ENCODE measurements at regions not wholly inside any gene's neighbourhood (a gene's known extent, or its start where the extent isn't known, plus 50 kb on each side); places are given as distances from the start of the nearest gene placed in this dataset.

DNA sequence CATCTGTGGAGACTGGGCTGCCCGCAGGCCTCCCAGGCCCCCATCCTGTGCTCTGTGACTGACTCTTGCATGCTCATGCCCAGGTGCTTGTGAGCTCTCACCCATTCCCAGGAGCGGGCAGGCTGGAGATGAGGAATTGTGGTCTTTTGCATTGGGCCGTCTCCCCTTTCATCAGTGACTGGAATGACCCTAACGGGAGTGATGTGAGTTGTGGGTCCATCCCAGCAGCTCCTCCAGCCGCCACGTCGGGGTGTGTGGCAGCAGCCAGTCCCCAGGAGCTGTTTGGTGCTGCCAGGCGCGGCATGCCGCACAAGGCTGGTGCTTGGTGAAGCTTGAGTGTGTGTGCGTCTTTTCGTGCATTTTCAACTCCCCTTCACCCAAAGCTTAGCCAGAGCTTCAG is 164.2 kb downstream of the ACTR3B start:
- BruUV-seq (replicated peaks) = no TSS peak
- H3K4me3 ChIP-seq (ENCODE audit: low read depth, low read length, poor library complexity, severe bottlenecking) = no peak overlapping the region
- H3K36me3 ChIP-seq (ENCODE audit: insufficient read depth, low read length, poor library complexity, severe bottlenecking) = no peaks in the 10 kb centered on the region
- H3K27ac ChIP-seq (ENCODE audit: low read depth, low read length, poor library complexity, severe bottlenecking) = no peak overlapping the region
- H3K4me1 ChIP-seq (ENCODE audit: insufficient read depth, low read length, poor library complexity, severe bottlenecking) = no peaks in the 10 kb centered on the region
- intact Hi-C loops (cut with micrococcal nuclease; ENCODE audit: unreplicated experiment) = no loop called here
- POLR2A ChIA-PET (ENCODE audit: low non-redundant PET) = interaction anchor here (0.6 kb wide), 1 partner anchor 180 kb away, joined by 3 read pairs; no protein-coding TSS in a partner anchor
- H3K27me3 ChIP-seq (replicated peaks; ENCODE audit: insufficient read depth, low read depth, low read length, poor library complexity) = peaks cover 59% of the 10 kb centered on the region
- CTCF ChIA-PET = no interaction called here
- no peak for TF ChIP-seq EZH2 (IDR thresholded peaks at IDR 0.05; ENCODE audit: borderline replicate concordance, low read depth, low read length, poor library complexity, severe bottlenecking)
- TF ChIP-seq, protein P1, sequence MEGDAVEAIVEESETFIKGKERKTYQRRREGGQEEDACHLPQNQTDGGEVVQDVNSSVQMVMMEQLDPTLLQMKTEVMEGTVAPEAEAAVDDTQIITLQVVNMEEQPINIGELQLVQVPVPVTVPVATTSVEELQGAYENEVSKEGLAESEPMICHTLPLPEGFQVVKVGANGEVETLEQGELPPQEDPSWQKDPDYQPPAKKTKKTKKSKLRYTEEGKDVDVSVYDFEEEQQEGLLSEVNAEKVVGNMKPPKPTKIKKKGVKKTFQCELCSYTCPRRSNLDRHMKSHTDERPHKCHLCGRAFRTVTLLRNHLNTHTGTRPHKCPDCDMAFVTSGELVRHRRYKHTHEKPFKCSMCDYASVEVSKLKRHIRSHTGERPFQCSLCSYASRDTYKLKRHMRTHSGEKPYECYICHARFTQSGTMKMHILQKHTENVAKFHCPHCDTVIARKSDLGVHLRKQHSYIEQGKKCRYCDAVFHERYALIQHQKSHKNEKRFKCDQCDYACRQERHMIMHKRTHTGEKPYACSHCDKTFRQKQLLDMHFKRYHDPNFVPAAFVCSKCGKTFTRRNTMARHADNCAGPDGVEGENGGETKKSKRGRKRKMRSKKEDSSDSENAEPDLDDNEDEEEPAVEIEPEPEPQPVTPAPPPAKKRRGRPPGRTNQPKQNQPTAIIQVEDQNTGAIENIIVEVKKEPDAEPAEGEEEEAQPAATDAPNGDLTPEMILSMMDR (conservative IDR thresholded peaks at IDR 0.05; ENCODE audit: low read depth, low read length) = no peak
- no peaks in the 10 kb centered on the region for H3K9me3 ChIP-seq (ENCODE audit: low read depth, low read length, poor library complexity, severe bottlenecking)
- no peak for DNase-seq (ENCODE audit: low spot score)

DNA sequence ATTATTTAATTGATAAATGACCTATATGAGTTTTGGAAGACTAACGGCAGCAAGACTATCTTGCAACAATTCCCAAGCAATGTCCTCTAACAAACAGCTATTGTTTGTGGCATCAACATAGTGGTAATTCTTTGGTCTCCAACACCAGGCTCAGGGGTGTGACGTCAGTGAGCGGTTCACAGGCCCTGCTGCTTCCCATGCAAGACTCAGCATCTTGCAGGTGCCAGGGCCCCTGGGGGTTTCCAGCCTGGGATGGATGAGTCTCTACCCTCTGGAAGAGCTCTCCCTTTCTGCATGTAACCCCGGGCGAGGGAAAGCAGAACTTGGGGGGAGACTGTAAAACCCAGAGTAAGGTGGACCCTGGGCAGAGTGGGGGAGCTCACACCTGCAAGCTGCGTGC is 164.7 kb downstream of the ACTR3B start:
- Histone ChIP-seq H3K36me3 (ENCODE audit: insufficient read depth, low read length, poor library complexity, severe bottlenecking) (no peaks in the 10 kb centered on the region), H3K27ac (ENCODE audit: low read depth, low read length, poor library complexity, severe bottlenecking) (no peak overlapping the region), H3K4me3 (ENCODE audit: low read depth, low read length, poor library complexity, severe bottlenecking) (no peak overlapping the region), H3K27me3 (replicated peaks; ENCODE audit: insufficient read depth, low read depth, low read length, poor library complexity) (peaks cover 57% of the 10 kb centered on the region), H3K4me1 (ENCODE audit: insufficient read depth, low read length, poor library complexity, severe bottlenecking) (no peaks in the 10 kb centered on the region), H3K9me3 (ENCODE audit: low read depth, low read length, poor library complexity, severe bottlenecking) (no peaks in the 10 kb centered on the region)
- no peak for DNase-seq (ENCODE audit: low spot score)
- BruUV-seq (replicated peaks) = no TSS peak
- intact Hi-C loops (cut with micrococcal nuclease; ENCODE audit: unreplicated experiment) = no loop called here
- TF ChIP-seq, protein P1 (conservative IDR thresholded peaks at IDR 0.05; ENCODE audit: low read depth, low read length) = no peak
- no peak for TF ChIP-seq EZH2 (IDR thresholded peaks at IDR 0.05; ENCODE audit: borderline replicate concordance, low read depth, low read length, poor library complexity, severe bottlenecking)
- ChIA-PET CTCF (no interaction called here), POLR2A (ENCODE audit: low non-redundant PET) (interaction anchor here (0.6 kb wide), 1 partner anchor 179 kb away, joined by 3 read pairs; no protein-coding TSS in a partner anchor)

DNA sequence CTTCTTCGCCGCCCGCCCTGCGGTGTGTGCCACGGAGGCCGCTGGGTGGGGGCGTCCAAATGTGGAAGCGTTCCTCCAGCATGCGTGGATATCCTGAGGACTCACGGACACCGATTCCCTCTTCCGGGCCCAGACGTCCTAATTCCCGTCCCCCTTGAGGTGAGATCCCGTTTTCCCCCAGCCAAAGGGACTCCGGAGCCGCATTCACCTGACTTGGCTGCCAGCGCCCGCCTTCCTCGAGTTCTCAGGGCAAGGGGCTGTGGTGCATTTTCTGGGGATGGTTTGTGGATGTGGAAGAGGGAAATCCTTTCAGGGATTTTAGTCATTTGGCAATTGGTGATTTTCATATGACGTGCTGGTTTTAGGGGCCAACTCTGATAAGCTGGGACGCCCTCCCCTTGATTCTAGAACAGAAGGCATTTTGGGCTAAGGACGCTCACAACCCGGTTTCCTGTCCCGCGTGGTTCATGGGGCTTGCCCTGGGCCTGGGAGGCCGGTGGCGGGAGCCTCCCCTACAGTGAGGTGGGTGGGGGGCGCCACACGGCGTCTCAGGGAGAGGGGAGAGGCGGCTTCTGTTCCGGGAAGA is 165.4 kb downstream of the ACTR3B start:
- no peaks in the 10 kb centered on the region for H3K36me3 ChIP-seq (ENCODE audit: insufficient read depth, low read length, poor library complexity, severe bottlenecking)
- no peak overlapping the region for H3K4me3 ChIP-seq (ENCODE audit: low read depth, low read length, poor library complexity, severe bottlenecking)
- TF ChIP-seq, protein P1 (conservative IDR thresholded peaks at IDR 0.05; ENCODE audit: low read depth, low read length) = no peak
- peak; percentile 85 for TF ChIP-seq EZH2 (IDR thresholded peaks at IDR 0.05; ENCODE audit: borderline replicate concordance, low read depth, low read length, poor library complexity, severe bottlenecking)
- peaks cover 57% of the 10 kb centered on the region for H3K27me3 ChIP-seq (replicated peaks; ENCODE audit: insufficient read depth, low read depth, low read length, poor library complexity)
- ChIA-PET POLR2A (ENCODE audit: low non-redundant PET) (no interaction called here), CTCF (no interaction called here)
- BruUV-seq (replicated peaks) = no TSS peak
- intact Hi-C loops (cut with micrococcal nuclease; ENCODE audit: unreplicated experiment) = no loop called here
- H3K4me1 ChIP-seq (ENCODE audit: insufficient read depth, low read length, poor library complexity, severe bottlenecking) = no peaks in the 10 kb centered on the region
- no peak overlapping the region for H3K27ac ChIP-seq (ENCODE audit: low read depth, low read length, poor library complexity, severe bottlenecking)
- DNase-seq (ENCODE audit: low spot score) = no peak
- no peaks in the 10 kb centered on the region for H3K9me3 ChIP-seq (ENCODE audit: low read depth, low read length, poor library complexity, severe bottlenecking)

Measured in A673 (cell line).